ENCODE measurements at regions not wholly inside any gene's neighbourhood (a gene's known extent, or its start where the extent isn't known, plus 50 kb on each side); places are given as distances from the start of the nearest gene placed in this dataset.

DNA sequence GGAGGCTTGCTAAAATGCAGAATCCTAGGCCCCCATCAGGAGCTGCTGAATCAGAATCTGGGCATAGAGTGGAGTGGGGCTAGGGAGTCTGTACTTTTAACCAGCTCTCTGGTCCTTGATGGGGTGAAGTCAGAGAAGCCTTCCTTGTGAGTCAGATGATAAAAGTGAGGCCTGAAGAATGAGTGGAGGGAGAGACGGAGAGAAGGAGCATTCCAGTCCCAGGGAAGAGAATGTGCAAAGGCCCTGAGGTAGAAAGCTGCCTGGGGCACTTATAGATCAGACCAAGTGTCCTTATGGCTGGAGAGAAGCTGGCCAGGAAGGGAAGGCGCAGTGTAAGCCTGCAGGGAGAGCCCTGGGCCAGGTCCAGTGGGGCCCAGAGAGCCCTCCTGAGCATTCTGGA, 235.1 kb upstream of the NLRP1 start:
- Histone ChIP-seq H4K20me1 (ENCODE audit: insufficient read depth, low read length) (no peaks in the 10 kb centered on the region), H2AFZ (ENCODE audit: low read length) (no peak overlapping the region), H3K27me3 (ENCODE audit: insufficient read depth, low read length) (peaks cover 12% of the 10 kb centered on the region), H3K4me1 (ENCODE audit: insufficient read depth, low read length) (no peaks in the 10 kb centered on the region), H3K9me3 (ENCODE audit: low read depth, low read length) (no peaks in the 10 kb centered on the region), H3K36me3 (ENCODE audit: insufficient read depth, low read length) (no peaks in the 10 kb centered on the region), H3K27ac (ENCODE audit: low read depth, low read length) (no peak overlapping the region), H3K79me2 (ENCODE audit: insufficient read depth, low read length) (no peaks in the 10 kb centered on the region), H3K4me2 (ENCODE audit: insufficient read depth, low read length) (no peak overlapping the region), H3K4me3 (ENCODE audit: insufficient read depth, low read length) (no peak overlapping the region)
- TF ChIP-seq CTCF (IDR thresholded peaks at IDR 0.05; ENCODE audit: extremely low read depth, low read depth, low read length): no peak
- DNase-seq (ENCODE audit: insufficient read length, low spot score, missing footprints): no peak

DNA sequence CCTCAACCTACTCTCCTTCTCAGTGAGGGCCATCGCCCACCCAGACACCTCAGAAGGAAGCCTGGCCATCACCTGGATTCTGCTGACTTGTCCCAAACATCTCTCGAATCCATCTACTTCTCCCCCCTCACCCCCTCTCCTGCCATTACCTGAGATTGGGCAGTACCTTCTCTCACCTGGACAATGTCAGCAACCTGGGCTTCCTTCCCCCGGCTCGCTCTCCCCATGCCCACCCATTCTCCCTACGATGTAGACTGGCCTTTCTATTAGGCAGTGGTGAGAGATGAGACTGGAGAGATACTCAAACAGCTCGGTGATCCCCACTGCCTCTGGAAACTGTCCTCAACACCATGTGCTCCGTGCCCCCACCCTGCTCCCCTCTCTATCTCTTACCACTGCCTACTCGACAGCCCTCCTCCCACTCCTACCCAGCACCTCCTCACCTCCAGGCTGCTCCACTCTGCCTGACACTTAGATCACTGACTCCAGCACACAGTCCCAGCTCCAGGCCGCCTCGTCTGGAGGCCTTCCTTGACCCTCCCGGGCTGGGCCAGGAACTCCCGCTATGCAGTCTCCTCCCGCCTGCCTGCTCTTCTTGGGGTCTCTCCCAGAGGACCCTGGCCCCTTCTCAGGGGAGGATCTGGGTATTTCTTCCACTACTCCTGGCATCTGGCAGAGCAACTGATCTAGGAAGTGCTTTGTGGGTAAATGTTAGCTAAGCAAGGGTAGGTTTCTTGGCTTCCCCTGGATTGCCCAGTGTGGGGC, 235.8 kb upstream of the NLRP1 start:
- Histone ChIP-seq H3K27ac (ENCODE audit: low read depth, low read length) (no peak overlapping the region), H3K36me3 (ENCODE audit: insufficient read depth, low read length) (no peaks in the 10 kb centered on the region), H3K4me1 (ENCODE audit: insufficient read depth, low read length) (no peaks in the 10 kb centered on the region), H3K4me3 (ENCODE audit: insufficient read depth, low read length) (no peak overlapping the region), H4K20me1 (ENCODE audit: insufficient read depth, low read length) (no peaks in the 10 kb centered on the region), H3K79me2 (ENCODE audit: insufficient read depth, low read length) (no peaks in the 10 kb centered on the region), H3K9me3 (ENCODE audit: low read depth, low read length) (no peaks in the 10 kb centered on the region), H3K27me3 (ENCODE audit: insufficient read depth, low read length) (peaks cover 12% of the 10 kb centered on the region), H3K4me2 (ENCODE audit: insufficient read depth, low read length) (no peak overlapping the region), H2AFZ (ENCODE audit: low read length) (no peak overlapping the region)
- peak; percentile 57 for DNase-seq (ENCODE audit: insufficient read length, low spot score, missing footprints)
- TF ChIP-seq CTCF (IDR thresholded peaks at IDR 0.05; ENCODE audit: extremely low read depth, low read depth, low read length): no peak

DNA sequence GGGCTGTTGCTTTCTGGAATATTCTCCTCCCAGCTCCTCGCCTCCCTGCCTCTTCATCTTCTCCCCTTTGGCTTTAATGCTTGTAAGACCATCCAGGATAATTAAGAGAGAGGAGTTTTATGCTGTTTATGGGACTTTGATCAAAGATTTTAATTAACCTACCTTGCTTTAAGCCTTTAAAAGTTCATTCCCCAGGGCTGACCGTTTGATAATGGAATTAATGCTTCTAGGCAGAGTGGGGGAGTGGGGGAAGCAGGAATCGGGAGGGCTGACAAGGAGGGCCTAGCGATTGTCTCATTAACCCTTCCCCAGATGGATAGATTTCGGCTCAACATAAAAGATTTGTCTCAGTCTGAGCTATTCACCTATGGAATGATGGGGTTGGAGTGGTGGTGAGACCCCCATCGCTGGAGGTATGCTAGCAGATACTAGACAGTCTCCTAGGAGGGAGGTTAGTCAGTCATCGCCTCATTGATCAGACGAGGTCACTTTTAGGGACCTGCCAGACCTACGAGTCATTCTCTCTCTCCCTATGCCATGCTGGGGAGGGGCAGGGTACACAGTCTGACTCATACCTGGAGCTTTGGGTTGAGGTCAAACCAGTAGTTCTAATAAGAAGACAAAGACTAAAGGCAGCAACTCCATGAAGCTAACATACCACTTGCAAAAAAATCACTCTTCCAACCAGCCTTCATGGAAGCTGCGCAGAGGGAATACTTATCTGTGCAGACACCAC, 236.6 kb upstream of the NLRP1 start:
- Histone ChIP-seq H3K27ac (ENCODE audit: low read depth, low read length) (no peak overlapping the region), H2AFZ (ENCODE audit: low read length) (no peak overlapping the region), H3K9me3 (ENCODE audit: low read depth, low read length) (no peaks in the 10 kb centered on the region), H3K4me2 (ENCODE audit: insufficient read depth, low read length) (no peak overlapping the region), H3K4me3 (ENCODE audit: insufficient read depth, low read length) (no peak overlapping the region), H3K4me1 (ENCODE audit: insufficient read depth, low read length) (peaks cover 2% of the 10 kb centered on the region), H3K27me3 (ENCODE audit: insufficient read depth, low read length) (peaks cover 12% of the 10 kb centered on the region), H3K79me2 (ENCODE audit: insufficient read depth, low read length) (no peaks in the 10 kb centered on the region), H3K36me3 (ENCODE audit: insufficient read depth, low read length) (no peaks in the 10 kb centered on the region), H4K20me1 (ENCODE audit: insufficient read depth, low read length) (no peaks in the 10 kb centered on the region)
- TF ChIP-seq CTCF (IDR thresholded peaks at IDR 0.05; ENCODE audit: extremely low read depth, low read depth, low read length): no peak
- no peak for DNase-seq (ENCODE audit: insufficient read length, low spot score, missing footprints)

- no peak for TF ChIP-seq CTCF (IDR thresholded peaks at IDR 0.05; ENCODE audit: extremely low read depth, low read depth, low read length)
- Histone ChIP-seq H3K4me3 (ENCODE audit: insufficient read depth, low read length) (no peak overlapping the region), H3K4me1 (ENCODE audit: insufficient read depth, low read length) (peaks cover 8% of the 10 kb centered on the region), H2AFZ (ENCODE audit: low read length) (no peak overlapping the region), H3K27ac (ENCODE audit: low read depth, low read length) (no peak overlapping the region), H3K9me3 (ENCODE audit: low read depth, low read length) (no peaks in the 10 kb centered on the region), H4K20me1 (ENCODE audit: insufficient read depth, low read length) (no peaks in the 10 kb centered on the region), H3K36me3 (ENCODE audit: insufficient read depth, low read length) (no peaks in the 10 kb centered on the region), H3K27me3 (ENCODE audit: insufficient read depth, low read length) (peaks cover 3% of the 10 kb centered on the region), H3K4me2 (ENCODE audit: insufficient read depth, low read length) (no peak overlapping the region), H3K79me2 (ENCODE audit: insufficient read depth, low read length) (no peaks in the 10 kb centered on the region)
- DNase-seq (ENCODE audit: insufficient read length, low spot score, missing footprints): no peak
Observed at GRCh38 chr17:5821803-5822202, 237.5 kb upstream of the NLRP1 start.

All from osteoblast (primary cell).